AG04449 (cell line): ENCODE measurements at regions not wholly inside any gene's neighbourhood (a gene's known extent, or its start where the extent isn't known, plus 50 kb on each side); places are given as distances from the start of the nearest gene placed in this dataset.

Experiments used
- CTCF ChIA-PET: fragments of 350-600 bp; formaldehyde crosslinking; extraction: SDS; loops from one replicate; lab custom pipeline; 2021; ENCODE audit warnings: antibody characterized with exemption; lab: Yijun Ruan, JAX
- POLR2A ChIA-PET: fragments of 400-600, 350-600 bp; formaldehyde crosslinking; extraction: SDS; loops from one replicate; lab custom pipeline; 2020; ENCODE audit warnings: antibody characterized with exemption, inconsistent platforms; lab: Yijun Ruan, JAX
- DNase-seq: peaks from one replicate; pipeline ENCODE4 v3.0.0-alpha.2; 2010; ENCODE audit warnings: low read depth, low spot score
- H3K4me3 ChIP-seq: 2 replicates; pipeline ENCODE4 v1.5.1; 2011; ENCODE audit warnings: low read depth, mild to moderate bottlenecking, control low read depth, low read length
- TF ChIP-seq, protein P1 (sequence below): IDR thresholded peaks from one replicate; pipeline ENCODE4 v1.5.1; 2011; ENCODE audit warnings: mild to moderate bottlenecking, moderate library complexity, low read length, control low read depth, inconsistent platforms; ENCODE audit not compliant: insufficient read depth; ENCODE audit errors: missing control alignments

DNA sequence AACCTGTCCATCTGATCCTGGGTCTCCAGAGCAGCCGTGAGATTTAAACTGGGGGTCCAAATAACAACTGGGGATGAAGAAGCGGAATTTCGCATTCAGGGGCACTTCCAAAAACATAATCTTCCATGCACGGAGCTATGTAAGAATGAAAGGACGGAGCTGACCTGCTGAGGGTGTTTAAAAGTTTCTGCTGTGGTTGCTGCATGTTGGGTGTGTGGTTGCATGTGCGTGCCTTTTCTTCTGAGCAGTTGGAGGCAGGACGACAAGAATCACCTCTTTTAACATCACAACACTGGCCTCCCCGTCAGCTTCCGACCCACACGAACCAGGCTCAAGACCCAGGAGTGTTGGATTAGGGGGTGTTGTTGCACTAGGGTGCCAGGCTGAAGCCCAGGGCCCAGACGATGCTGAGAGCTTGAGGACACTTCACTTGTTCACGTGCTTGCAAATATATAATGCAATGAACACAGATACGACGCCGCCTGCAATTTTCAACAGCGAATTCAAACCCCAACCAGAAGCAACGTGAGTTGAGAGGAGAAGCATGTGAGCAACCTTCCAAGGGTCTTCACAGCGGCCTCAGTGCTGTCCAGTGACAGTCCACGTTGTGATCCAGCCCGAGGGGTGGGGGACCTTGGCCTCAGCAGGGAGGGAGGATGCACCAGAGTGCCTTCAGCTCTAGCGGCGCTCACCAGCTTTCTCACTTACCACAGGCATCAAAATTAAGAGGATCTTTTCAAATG is 76.0 kb upstream of the SALL3 start:
- TF ChIP-seq, protein P1, sequence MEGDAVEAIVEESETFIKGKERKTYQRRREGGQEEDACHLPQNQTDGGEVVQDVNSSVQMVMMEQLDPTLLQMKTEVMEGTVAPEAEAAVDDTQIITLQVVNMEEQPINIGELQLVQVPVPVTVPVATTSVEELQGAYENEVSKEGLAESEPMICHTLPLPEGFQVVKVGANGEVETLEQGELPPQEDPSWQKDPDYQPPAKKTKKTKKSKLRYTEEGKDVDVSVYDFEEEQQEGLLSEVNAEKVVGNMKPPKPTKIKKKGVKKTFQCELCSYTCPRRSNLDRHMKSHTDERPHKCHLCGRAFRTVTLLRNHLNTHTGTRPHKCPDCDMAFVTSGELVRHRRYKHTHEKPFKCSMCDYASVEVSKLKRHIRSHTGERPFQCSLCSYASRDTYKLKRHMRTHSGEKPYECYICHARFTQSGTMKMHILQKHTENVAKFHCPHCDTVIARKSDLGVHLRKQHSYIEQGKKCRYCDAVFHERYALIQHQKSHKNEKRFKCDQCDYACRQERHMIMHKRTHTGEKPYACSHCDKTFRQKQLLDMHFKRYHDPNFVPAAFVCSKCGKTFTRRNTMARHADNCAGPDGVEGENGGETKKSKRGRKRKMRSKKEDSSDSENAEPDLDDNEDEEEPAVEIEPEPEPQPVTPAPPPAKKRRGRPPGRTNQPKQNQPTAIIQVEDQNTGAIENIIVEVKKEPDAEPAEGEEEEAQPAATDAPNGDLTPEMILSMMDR, result no peak
- ChIA-PET POLR2A (no interaction called here), CTCF (no interaction called here)
- DNase-seq, result no peak
- H3K4me3 ChIP-seq, result no peak overlapping the region

DNA sequence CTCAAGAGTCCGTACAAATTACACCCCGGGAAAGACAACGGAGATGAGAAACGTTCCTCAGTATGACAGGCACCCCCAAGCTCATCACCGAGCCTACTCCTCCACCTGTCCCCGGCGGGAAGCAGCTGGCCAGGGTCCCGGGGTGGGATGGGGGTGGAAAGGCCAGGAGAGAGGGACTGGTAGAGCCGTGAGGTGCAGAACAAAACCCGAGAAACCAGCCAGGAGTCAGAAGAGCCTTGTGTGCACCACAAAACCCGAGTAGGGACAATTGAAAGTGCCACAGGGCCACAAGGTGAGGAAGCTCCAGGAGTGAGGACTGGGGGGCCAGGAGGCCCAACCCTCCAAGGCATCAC is 75.5 kb upstream of the SALL3 start:
- no peak for DNase-seq
- no peak overlapping the region for H3K4me3 ChIP-seq
- ChIA-PET CTCF (no interaction called here), POLR2A (no interaction called here)
- TF ChIP-seq, protein P1, result no peak

DNA sequence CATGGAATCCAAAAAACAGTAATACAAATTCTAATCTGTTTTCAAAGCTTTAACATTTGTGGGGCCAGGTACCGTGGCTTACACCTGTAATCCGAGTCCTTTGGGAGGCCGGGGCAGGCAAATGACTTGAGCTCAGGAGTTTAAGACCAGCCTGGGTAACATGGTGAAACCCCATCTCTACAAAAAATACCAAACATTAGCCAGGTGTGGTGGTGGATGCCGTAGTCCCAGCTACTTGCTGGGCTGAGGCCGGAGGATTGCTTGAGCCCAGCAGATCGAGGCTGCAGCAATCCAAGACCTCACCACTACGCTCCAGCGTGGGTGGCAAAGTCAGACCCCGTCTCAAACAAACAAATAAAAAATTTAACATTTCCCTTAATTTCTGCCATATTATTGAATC is 74.3 kb upstream of the SALL3 start:
- TF ChIP-seq, protein P1, result no peak
- no peak overlapping the region for H3K4me3 ChIP-seq
- ChIA-PET POLR2A (no interaction called here), CTCF (no interaction called here)
- no peak for DNase-seq

DNA sequence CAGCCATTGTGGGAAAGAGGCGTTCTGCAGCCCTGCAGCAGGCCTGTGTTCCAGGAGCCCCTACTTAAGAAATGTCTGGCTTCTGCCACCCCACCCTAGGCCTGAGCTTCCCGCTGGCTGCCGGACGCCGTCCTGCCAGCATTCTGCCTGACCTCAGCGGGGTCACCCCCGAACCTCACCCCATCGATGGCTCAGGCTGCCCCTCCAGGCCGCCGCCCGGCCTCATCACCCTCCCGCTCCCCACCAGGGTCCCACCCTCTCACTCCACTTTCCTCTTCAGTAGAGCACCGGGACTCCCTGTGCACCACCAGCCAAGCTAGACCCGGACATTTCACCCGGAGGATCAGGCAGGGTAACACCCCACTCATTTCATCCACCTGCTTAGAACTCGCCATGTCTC is 73.6 kb upstream of the SALL3 start:
- H3K4me3 ChIP-seq, result no peak overlapping the region
- TF ChIP-seq, protein P1, result no peak
- DNase-seq, result no peak
- ChIA-PET CTCF (no interaction called here), POLR2A (no interaction called here)

DNA sequence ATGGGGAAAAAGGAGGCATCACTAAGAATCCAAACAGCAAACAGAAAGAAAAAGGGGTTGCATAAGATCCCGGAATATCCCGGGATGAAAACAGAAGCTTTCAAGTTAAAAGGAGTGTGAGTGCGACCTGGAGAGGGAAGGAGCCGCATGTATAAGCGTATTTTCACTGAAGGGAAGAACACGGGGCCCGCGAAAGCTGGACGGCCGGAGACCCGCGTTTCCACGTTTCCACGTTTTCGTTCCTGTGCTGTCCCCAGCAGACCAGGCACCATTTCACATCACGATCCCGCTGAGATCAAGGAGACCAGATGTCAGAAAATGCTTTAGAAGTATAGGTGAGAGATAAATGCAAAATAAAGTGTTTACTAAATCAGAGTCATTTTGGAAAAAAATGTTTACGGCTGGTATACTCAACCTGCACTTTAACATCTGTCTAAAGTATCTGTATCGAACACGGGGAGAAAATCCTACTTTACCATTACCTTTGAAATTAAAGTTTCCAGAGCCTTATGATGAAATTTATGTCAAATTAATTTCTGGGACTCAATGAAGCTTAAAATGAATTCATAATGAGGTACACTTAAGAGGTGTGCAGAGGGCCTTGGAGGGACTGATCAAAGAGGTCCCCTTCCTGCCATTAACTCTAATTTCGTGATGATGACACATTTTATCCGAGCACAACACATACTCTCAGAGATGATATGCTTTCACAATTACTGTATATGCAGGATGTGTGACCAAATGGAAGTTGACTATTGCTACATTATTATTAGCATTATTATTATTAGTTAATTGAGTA is 71.0 kb upstream of the SALL3 start:
- ChIA-PET CTCF (no interaction called here), POLR2A (no interaction called here)
- TF ChIP-seq, protein P1, result no peak
- DNase-seq, result no peak
- no peak overlapping the region for H3K4me3 ChIP-seq

DNA sequence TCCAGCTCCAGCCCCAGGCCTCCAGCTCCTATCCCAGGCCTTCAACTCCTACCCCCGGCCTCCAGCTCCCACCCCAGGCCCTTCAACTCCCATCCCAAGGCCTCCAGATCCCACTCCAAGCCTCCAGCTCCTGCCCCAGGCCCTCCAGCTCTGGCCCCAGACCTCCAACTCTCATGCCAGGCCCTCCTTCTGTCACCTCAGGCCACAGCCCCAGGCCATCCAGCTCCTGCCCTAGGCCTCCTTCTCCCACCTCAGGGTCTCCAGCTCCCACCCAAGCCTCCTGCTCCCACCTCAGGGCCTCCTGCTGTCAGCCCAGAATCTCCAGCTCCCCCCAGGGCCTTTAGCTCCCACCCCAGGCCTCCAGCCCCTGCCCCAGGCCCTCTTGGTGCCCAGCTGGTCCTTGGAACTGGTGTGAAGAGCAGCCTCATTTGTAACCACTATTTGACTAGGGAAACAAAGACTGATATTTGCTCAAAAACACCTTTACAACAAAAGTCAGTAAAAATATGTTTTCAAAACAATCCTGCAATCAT is 67.8 kb upstream of the SALL3 start:
- ChIA-PET CTCF (no interaction called here), POLR2A (no interaction called here)
- TF ChIP-seq, protein P1, result no peak

More for the DNA sequence above, 67.8 kb upstream of the SALL3 start:
- H3K4me3 ChIP-seq, result no peak overlapping the region
- DNase-seq, result no peak
